WTC11 (cell line): ENCODE measurements at regions not wholly inside any gene's neighbourhood (a gene's known extent, or its start where the extent isn't known, plus 50 kb on each side); places are given as distances from the start of the nearest gene placed in this dataset.

Source experiments
- ATAC-seq: fragments of 200-7000 bp; cut with Tn5 transposase; 2 replicates; pipeline ENCODE4 v1.10.0; 2021; ENCODE audit warnings: mild to moderate bottlenecking, moderate library complexity
- CTCF ChIA-PET: fragments of 300-600 bp; sonication (Branson Sonifier 250); formaldehyde crosslinking; loops from one replicate; lab custom pipeline; 2021; ENCODE audit warnings: antibody characterized with exemption; lab: Charles Lee
- POLR2A ChIA-PET: fragments of 350-600 bp; sonication (Branson Sonifier 250); formaldehyde crosslinking; loops from one replicate; lab custom pipeline; 2021; ENCODE audit warnings: antibody characterized with exemption; lab: Charles Lee
- DNase-seq: peaks from one replicate; pipeline ENCODE4 v3.0.0; 2021; ENCODE audit warnings: low spot score
- H3K27ac Mint-ChIP-seq: 2 replicates; pipeline ENCODE4 v1.8.0; 2021; ENCODE audit warnings: mixed read lengths
- H3K27me3 Mint-ChIP-seq: 2 replicates; pipeline ENCODE4 v1.8.0; 2021; ENCODE audit warnings: low read depth, mild to moderate bottlenecking, moderate library complexity, mixed read lengths
- H3K36me3 Mint-ChIP-seq: 2 replicates; pipeline ENCODE4 v1.8.0; 2021; ENCODE audit warnings: mixed read lengths
- H3K4me1 Mint-ChIP-seq: 2 replicates; pipeline ENCODE4 v1.8.0; 2022; ENCODE audit warnings: mixed read lengths
- H3K4me3 Mint-ChIP-seq: 2 replicates; pipeline ENCODE4 v1.8.0; 2021; ENCODE audit warnings: mild to moderate bottlenecking, moderate library complexity, mixed read lengths
- H3K9me3 Mint-ChIP-seq: 2 replicates; pipeline ENCODE4 v1.8.0; 2021; ENCODE audit warnings: mixed read lengths
- CBFB ChIP-seq: sonication (generic); formaldehyde crosslinking; IDR thresholded peaks from 2 replicates; pipeline ENCODE4 v1.8.1; 2022; ENCODE audit warnings: mild to moderate bottlenecking, low read depth, missing genetic modification reagents
- CREB1 ChIP-seq: sonication (generic); formaldehyde crosslinking; IDR thresholded peaks from 2 replicates; pipeline ENCODE4 v1.8.0; 2023; ENCODE audit warnings: mild to moderate bottlenecking, missing genetic modification reagents
- FOXK1 ChIP-seq: sonication (generic); formaldehyde crosslinking; IDR thresholded peaks from 2 replicates; pipeline ENCODE4 v1.8.0; 2022; ENCODE audit warnings: mild to moderate bottlenecking, moderate library complexity, missing genetic modification reagents
- JAZF1 ChIP-seq: fragments of 250-450 bp; sonication (Bioruptor Pico); IDR thresholded peaks from 2 replicates; pipeline ENCODE4 v1.9.0; 2021; ENCODE audit warnings: moderate library complexity, mild to moderate bottlenecking, inconsistent platforms
- NFE2L1 ChIP-seq: sonication (generic); formaldehyde crosslinking; IDR thresholded peaks from 2 replicates; pipeline ENCODE4 v1.8.1; 2023; ENCODE audit warnings: missing genetic modification reagents
- NFYB ChIP-seq: sonication (generic); formaldehyde crosslinking; conservative IDR thresholded peaks from 2 replicates; pipeline ENCODE4 v1.8.0; 2022; ENCODE audit warnings: low read depth, missing genetic modification reagents
- OVOL2 ChIP-seq: fragments of 250-450 bp; sonication (Bioruptor Pico); IDR thresholded peaks from 2 replicates; pipeline ENCODE4 v1.9.0; 2021; ENCODE audit warnings: mild to moderate bottlenecking, borderline replicate concordance
- RORB ChIP-seq: fragments of 250-450 bp; sonication (Bioruptor Pico); IDR thresholded peaks from 2 replicates; pipeline ENCODE4 v1.9.0; 2021; ENCODE audit warnings: mild to moderate bottlenecking
- TEAD4 ChIP-seq: sonication (generic); formaldehyde crosslinking; IDR thresholded peaks from 2 replicates; pipeline ENCODE4 v1.8.0; 2022; ENCODE audit warnings: mild to moderate bottlenecking, missing genetic modification reagents
- ZNF263 ChIP-seq: sonication (generic); formaldehyde crosslinking; IDR thresholded peaks from 2 replicates; pipeline ENCODE4 v1.8.1; 2022; ENCODE audit warnings: low read depth, mild to moderate bottlenecking, moderate library complexity, missing genetic modification reagents
- ZNF396 ChIP-seq: fragments of 250-450 bp; sonication (Bioruptor Pico); IDR thresholded peaks from 2 replicates; pipeline ENCODE4 v1.8.0; 2021; ENCODE audit warnings: mild to moderate bottlenecking, moderate library complexity, borderline replicate concordance
- ZNF423 ChIP-seq: fragments of 250-450 bp; sonication (Bioruptor Pico); IDR thresholded peaks from 2 replicates; pipeline ENCODE4 v2.1.2; 2022; ENCODE audit warnings: mild to moderate bottlenecking, moderate library complexity
- TF ChIP-seq, protein P1 (sequence below): sonication (generic); formaldehyde crosslinking; IDR thresholded peaks from 2 replicates; pipeline ENCODE4 v1.8.1; 2023; ENCODE audit warnings: mild to moderate bottlenecking, missing genetic modification reagents, moderate library complexity
- TF ChIP-seq, protein P2 (sequence below): sonication (generic); formaldehyde crosslinking; IDR thresholded peaks from 2 replicates; pipeline ENCODE4 v1.8.0; 2022; ENCODE audit warnings: mild to moderate bottlenecking, missing genetic modification reagents
- TF ChIP-seq, protein P3 (sequence below): sonication (generic); formaldehyde crosslinking; IDR thresholded peaks from 2 replicates; pipeline ENCODE4 v1.8.0; 2022; ENCODE audit warnings: mild to moderate bottlenecking, missing genetic modification reagents
- TF ChIP-seq, protein P4 (sequence below): sonication (generic); formaldehyde crosslinking; IDR thresholded peaks from 2 replicates; pipeline ENCODE4 v1.8.1; 2022; ENCODE audit warnings: low read depth, mild to moderate bottlenecking, moderate library complexity, missing genetic modification reagents, borderline replicate concordance
- TF ChIP-seq, protein P5 (sequence below): fragments of 250-450 bp; sonication (Bioruptor Pico); IDR thresholded peaks from 2 replicates; pipeline ENCODE4 v1.8.0; 2021; ENCODE audit warnings: mild to moderate bottlenecking
- TF ChIP-seq, protein P6 (sequence below): fragments of 250-450 bp; sonication (Bioruptor Pico); IDR thresholded peaks from 2 replicates; pipeline ENCODE4 v1.9.0; 2021; ENCODE audit warnings: mild to moderate bottlenecking, borderline replicate concordance
- TF ChIP-seq, protein P7 (sequence below): sonication (generic); formaldehyde crosslinking; IDR thresholded peaks from 2 replicates; pipeline ENCODE4 v1.8.1; 2022; ENCODE audit warnings: mild to moderate bottlenecking, missing genetic modification reagents, moderate library complexity, borderline replicate concordance

DNA sequence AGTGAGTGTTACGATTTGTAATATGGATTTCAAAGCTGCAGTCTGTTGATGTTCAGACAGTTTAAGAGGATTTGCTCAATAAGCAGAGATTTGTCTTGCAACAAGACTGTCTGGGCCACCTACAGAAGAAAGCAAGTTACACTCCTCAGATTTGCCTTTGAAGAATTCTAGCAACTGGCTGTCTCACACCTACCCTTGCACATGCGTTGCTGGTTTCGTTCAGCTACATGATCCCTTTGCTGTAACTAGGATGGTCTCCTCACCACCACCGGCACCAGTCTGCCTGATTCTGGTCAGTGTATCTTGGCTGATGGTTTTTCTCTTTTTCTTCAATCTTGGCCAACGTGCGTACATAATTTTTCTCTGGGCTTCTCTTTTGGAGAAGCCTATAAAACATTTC is 172.7 kb upstream of the LCORL start:
- Mint-ChIP-seq H3K36me3 (no peaks in the 10 kb centered on the region), H3K4me3 (no peak overlapping the region), H3K27ac (no peak overlapping the region), H3K27me3 (no peaks in the 10 kb centered on the region), H3K9me3 (no peaks in the 10 kb centered on the region), H3K4me1 (peaks cover 5% of the 10 kb centered on the region; the same call in 1 of the 2 replicates)
- ATAC-seq (no peak), DNase-seq (no peak)
- ChIA-PET POLR2A (no interaction called here), CTCF (no interaction called here)
- TF ChIP-seq ZNF263 (CRISPR knock-in tag) (no peak), NFE2L1 (no peak), CBFB (no peak), CREB1 (CRISPR knock-in tag) (no peak), ZNF396 (no peak)
- TF ChIP-seq, protein P1, sequence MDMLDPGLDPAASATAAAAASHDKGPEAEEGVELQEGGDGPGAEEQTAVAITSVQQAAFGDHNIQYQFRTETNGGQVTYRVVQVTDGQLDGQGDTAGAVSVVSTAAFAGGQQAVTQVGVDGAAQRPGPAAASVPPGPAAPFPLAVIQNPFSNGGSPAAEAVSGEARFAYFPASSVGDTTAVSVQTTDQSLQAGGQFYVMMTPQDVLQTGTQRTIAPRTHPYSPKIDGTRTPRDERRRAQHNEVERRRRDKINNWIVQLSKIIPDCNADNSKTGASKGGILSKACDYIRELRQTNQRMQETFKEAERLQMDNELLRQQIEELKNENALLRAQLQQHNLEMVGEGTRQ (CRISPR knock-in tag): no peak
- TF ChIP-seq, protein P2, sequence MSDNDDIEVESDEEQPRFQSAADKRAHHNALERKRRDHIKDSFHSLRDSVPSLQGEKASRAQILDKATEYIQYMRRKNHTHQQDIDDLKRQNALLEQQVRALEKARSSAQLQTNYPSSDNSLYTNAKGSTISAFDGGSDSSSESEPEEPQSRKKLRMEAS (CRISPR knock-in tag): no peak
- TF ChIP-seq, protein P3, sequence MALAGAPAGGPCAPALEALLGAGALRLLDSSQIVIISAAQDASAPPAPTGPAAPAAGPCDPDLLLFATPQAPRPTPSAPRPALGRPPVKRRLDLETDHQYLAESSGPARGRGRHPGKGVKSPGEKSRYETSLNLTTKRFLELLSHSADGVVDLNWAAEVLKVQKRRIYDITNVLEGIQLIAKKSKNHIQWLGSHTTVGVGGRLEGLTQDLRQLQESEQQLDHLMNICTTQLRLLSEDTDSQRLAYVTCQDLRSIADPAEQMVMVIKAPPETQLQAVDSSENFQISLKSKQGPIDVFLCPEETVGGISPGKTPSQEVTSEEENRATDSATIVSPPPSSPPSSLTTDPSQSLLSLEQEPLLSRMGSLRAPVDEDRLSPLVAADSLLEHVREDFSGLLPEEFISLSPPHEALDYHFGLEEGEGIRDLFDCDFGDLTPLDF (CRISPR knock-in tag): no peak

DNA sequence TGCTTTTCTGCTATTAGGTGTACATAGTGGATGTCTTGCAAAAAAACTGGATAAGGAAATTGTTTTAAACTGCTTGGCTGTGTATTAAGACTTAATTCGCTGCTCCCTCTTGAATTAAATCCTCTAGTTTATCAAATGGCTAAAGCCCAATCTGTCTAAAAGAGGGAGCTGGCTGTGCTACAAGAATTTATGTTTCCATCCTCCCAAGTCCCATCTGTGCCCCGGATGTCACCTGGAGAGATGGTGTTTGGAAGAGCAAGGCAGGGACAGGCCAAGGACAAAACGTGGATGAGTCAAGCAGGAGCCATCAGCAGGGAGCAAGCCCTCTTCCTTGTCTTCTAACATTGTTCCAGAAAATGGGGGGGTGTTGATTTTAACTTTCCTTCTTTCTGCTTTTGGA is 171.3 kb upstream of the LCORL start:
- H3K9me3 Mint-ChIP-seq: no peaks in the 10 kb centered on the region
- H3K36me3 Mint-ChIP-seq: no peaks in the 10 kb centered on the region
- H3K27ac Mint-ChIP-seq: no peak overlapping the region
- ATAC-seq (no peak), DNase-seq (no peak)
- TF ChIP-seq ZNF263 (CRISPR knock-in tag): no peak
- TF ChIP-seq, protein P4, sequence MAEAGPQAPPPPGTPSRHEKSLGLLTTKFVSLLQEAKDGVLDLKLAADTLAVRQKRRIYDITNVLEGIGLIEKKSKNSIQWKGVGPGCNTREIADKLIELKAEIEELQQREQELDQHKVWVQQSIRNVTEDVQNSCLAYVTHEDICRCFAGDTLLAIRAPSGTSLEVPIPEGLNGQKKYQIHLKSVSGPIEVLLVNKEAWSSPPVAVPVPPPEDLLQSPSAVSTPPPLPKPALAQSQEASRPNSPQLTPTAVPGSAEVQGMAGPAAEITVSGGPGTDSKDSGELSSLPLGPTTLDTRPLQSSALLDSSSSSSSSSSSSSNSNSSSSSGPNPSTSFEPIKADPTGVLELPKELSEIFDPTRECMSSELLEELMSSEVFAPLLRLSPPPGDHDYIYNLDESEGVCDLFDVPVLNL: no peak
- TF ChIP-seq, protein P5, sequence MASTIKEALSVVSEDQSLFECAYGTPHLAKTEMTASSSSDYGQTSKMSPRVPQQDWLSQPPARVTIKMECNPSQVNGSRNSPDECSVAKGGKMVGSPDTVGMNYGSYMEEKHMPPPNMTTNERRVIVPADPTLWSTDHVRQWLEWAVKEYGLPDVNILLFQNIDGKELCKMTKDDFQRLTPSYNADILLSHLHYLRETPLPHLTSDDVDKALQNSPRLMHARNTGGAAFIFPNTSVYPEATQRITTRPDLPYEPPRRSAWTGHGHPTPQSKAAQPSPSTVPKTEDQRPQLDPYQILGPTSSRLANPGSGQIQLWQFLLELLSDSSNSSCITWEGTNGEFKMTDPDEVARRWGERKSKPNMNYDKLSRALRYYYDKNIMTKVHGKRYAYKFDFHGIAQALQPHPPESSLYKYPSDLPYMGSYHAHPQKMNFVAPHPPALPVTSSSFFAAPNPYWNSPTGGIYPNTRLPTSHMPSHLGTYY (CRISPR knock-in tag): no peak
- no peak for TF ChIP-seq ZNF423 (CRISPR knock-in tag)
- TF ChIP-seq, protein P3 (CRISPR knock-in tag): no peak
- no peak for TF ChIP-seq FOXK1
- no peak for TF ChIP-seq TEAD4
- CTCF ChIA-PET: no interaction called here
- POLR2A ChIA-PET: no interaction called here
- H3K4me1 Mint-ChIP-seq: peaks cover 5% of the 10 kb centered on the region; the same call in 1 of the 2 replicates
- no peak overlapping the region for H3K4me3 Mint-ChIP-seq
- no peaks in the 10 kb centered on the region for H3K27me3 Mint-ChIP-seq

DNA sequence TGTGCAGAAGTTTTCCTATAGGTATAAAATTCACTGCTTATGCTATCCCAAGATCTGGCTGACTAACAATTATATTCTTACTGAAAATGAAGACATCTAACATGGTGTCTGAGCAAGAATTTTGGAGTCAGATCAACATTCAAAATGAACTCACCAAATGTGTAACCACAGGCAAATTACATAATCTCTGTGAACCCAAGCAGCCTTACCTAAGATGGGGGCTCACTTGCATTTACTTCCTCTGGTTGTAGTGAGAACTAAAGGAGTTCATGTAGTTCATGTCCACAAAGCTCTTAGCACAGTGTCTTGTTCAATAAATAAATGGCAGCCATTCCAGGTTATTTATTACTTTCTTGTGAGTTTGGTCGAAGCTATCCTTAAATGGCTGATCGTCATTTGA is 163.9 kb upstream of the LCORL start:
- Mint-ChIP-seq H3K36me3 (no peaks in the 10 kb centered on the region), H3K27me3 (no peaks in the 10 kb centered on the region), H3K4me1 (no peaks in the 10 kb centered on the region), H3K27ac (no peak overlapping the region), H3K4me3 (no peak overlapping the region), H3K9me3 (no peaks in the 10 kb centered on the region)
- ATAC-seq (no peak), DNase-seq (no peak)
- POLR2A ChIA-PET: no interaction called here
- CTCF ChIA-PET: no interaction called here
- no peak for TF ChIP-seq RORB
- TF ChIP-seq, protein P6, sequence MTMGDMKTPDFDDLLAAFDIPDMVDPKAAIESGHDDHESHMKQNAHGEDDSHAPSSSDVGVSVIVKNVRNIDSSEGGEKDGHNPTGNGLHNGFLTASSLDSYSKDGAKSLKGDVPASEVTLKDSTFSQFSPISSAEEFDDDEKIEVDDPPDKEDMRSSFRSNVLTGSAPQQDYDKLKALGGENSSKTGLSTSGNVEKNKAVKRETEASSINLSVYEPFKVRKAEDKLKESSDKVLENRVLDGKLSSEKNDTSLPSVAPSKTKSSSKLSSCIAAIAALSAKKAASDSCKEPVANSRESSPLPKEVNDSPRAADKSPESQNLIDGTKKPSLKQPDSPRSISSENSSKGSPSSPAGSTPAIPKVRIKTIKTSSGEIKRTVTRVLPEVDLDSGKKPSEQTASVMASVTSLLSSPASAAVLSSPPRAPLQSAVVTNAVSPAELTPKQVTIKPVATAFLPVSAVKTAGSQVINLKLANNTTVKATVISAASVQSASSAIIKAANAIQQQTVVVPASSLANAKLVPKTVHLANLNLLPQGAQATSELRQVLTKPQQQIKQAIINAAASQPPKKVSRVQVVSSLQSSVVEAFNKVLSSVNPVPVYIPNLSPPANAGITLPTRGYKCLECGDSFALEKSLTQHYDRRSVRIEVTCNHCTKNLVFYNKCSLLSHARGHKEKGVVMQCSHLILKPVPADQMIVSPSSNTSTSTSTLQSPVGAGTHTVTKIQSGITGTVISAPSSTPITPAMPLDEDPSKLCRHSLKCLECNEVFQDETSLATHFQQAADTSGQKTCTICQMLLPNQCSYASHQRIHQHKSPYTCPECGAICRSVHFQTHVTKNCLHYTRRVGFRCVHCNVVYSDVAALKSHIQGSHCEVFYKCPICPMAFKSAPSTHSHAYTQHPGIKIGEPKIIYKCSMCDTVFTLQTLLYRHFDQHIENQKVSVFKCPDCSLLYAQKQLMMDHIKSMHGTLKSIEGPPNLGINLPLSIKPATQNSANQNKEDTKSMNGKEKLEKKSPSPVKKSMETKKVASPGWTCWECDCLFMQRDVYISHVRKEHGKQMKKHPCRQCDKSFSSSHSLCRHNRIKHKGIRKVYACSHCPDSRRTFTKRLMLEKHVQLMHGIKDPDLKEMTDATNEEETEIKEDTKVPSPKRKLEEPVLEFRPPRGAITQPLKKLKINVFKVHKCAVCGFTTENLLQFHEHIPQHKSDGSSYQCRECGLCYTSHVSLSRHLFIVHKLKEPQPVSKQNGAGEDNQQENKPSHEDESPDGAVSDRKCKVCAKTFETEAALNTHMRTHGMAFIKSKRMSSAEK (CRISPR knock-in tag): no peak
- TF ChIP-seq NFYB (CRISPR knock-in tag): no peak
- no peak for TF ChIP-seq JAZF1
- no peak for TF ChIP-seq OVOL2
- TF ChIP-seq, protein P4: no peak
- TF ChIP-seq, protein P1 (CRISPR knock-in tag): no peak
- TF ChIP-seq, protein P7, sequence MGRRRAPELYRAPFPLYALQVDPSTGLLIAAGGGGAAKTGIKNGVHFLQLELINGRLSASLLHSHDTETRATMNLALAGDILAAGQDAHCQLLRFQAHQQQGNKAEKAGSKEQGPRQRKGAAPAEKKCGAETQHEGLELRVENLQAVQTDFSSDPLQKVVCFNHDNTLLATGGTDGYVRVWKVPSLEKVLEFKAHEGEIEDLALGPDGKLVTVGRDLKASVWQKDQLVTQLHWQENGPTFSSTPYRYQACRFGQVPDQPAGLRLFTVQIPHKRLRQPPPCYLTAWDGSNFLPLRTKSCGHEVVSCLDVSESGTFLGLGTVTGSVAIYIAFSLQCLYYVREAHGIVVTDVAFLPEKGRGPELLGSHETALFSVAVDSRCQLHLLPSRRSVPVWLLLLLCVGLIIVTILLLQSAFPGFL (CRISPR knock-in tag): no peak
